ENCODE measurements at regions not wholly inside any gene's neighbourhood (a gene's known extent, or its start where the extent isn't known, plus 50 kb on each side); places are given as distances from the start of the nearest gene placed in this dataset.

- no peaks in the 10 kb centered on the region for H3K27me3 Mint-ChIP-seq (ENCODE audit: insufficient read depth, low read depth, poor library complexity)
- no peak for DNase-seq (ENCODE audit: low spot score)
- H3K27ac ChIP-seq (ENCODE audit: low read depth) = no peak overlapping the region
- no peaks in the 10 kb centered on the region for H3K9me3 Mint-ChIP-seq
- no peaks in the 10 kb centered on the region for H3F3A ChIP-seq (replicated peaks; ENCODE audit: low read depth)
- no peaks in the 10 kb centered on the region; the same call in 2 of the 3 replicates for H3K36me3 Mint-ChIP-seq (ENCODE audit: low read depth)
- H3K4me1 ChIP-seq (ENCODE audit: insufficient read depth) = no peaks in the 10 kb centered on the region
- H3K27ac Mint-ChIP-seq = no peak overlapping the region
- ATAC-seq = no peak
- H3K9me2 ChIP-seq (ENCODE audit: insufficient read depth) = peaks cover 4% of the 10 kb centered on the region; the same call in 1 of the 2 replicates
- H3K4me3 ChIP-seq = no peak overlapping the region
- H3K4me2 ChIP-seq = no peak overlapping the region
- no peak for TF ChIP-seq ZNF331 (CRISPR knock-in tag; IDR thresholded peaks at IDR 0.05; ENCODE audit: low read depth)
- H3K79me2 ChIP-seq (replicated peaks; ENCODE audit: insufficient read depth) = no peaks in the 10 kb centered on the region
- no peak overlapping the region for H2AFZ ChIP-seq
- peaks cover 16% of the 10 kb centered on the region for H3K4me1 Mint-ChIP-seq
- no peaks in the 10 kb centered on the region for H3K27me3 ChIP-seq (ENCODE audit: insufficient read depth)
- H3K36me3 ChIP-seq (ENCODE audit: insufficient read depth) = no peaks in the 10 kb centered on the region
- no peaks in the 10 kb centered on the region for H4K20me1 ChIP-seq (replicated peaks; ENCODE audit: insufficient read depth)
- no peak overlapping the region for H3K4me3 Mint-ChIP-seq
Observed at GRCh38 chr3:180092889-180093288, 56.2 kb upstream of the PEX5L start.

DNA sequence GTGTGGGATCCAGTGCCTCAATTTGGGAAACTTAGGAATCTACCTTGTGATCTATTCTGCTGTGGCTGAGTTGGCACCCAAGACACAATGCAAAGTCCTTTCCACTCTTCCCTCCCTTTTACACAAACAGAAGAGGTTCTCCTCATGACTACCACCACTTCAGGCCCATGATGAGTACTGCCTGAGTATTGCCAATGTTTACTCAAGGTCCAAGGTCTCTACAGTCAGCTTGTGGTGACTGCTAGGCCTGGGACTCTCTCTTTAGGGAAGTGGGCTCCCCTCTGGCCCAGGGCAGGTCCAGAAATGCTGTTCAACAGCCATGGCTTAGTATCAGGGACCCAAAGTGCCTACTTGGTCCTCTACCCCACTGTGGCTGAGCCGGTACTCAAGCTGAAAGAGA lies 56.8 kb upstream of the PEX5L start:
- Histone ChIP-seq H3K4me2 (no peak overlapping the region), H3K27ac (ENCODE audit: low read depth) (no peak overlapping the region), H3K4me1 (ENCODE audit: insufficient read depth) (no peaks in the 10 kb centered on the region), H3F3A (replicated peaks; ENCODE audit: low read depth) (no peaks in the 10 kb centered on the region), H3K36me3 (ENCODE audit: insufficient read depth) (no peaks in the 10 kb centered on the region), H3K4me3 (no peak overlapping the region), H3K9me2 (ENCODE audit: insufficient read depth) (peaks cover 4% of the 10 kb centered on the region; the same call in 1 of the 2 replicates), H3K79me2 (replicated peaks; ENCODE audit: insufficient read depth) (no peaks in the 10 kb centered on the region), H3K27me3 (ENCODE audit: insufficient read depth) (no peaks in the 10 kb centered on the region), H2AFZ (peak overlapping the region; percentile 54; the same call in 1 of the 2 replicates), H4K20me1 (replicated peaks; ENCODE audit: insufficient read depth) (no peaks in the 10 kb centered on the region)
- DNase-seq (ENCODE audit: low spot score) = no peak
- H3K27ac Mint-ChIP-seq = no peak overlapping the region
- H3K4me1 Mint-ChIP-seq = peaks cover 16% of the 10 kb centered on the region
- H3K27me3 Mint-ChIP-seq (ENCODE audit: insufficient read depth, low read depth, poor library complexity) = no peaks in the 10 kb centered on the region
- no peak for ATAC-seq
- H3K36me3 Mint-ChIP-seq (ENCODE audit: low read depth) = no peaks in the 10 kb centered on the region; the same call in 2 of the 3 replicates
- TF ChIP-seq, protein P1, sequence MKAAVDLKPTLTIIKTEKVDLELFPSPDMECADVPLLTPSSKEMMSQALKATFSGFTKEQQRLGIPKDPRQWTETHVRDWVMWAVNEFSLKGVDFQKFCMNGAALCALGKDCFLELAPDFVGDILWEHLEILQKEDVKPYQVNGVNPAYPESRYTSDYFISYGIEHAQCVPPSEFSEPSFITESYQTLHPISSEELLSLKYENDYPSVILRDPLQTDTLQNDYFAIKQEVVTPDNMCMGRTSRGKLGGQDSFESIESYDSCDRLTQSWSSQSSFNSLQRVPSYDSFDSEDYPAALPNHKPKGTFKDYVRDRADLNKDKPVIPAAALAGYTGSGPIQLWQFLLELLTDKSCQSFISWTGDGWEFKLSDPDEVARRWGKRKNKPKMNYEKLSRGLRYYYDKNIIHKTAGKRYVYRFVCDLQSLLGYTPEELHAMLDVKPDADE (IDR thresholded peaks at IDR 0.05) = no peak
- TF ChIP-seq POLR2AphosphoS5 (IDR thresholded peaks at IDR 0.05; ENCODE audit: low read depth) (no peak), EZH2phosphoT487 (IDR thresholded peaks at IDR 0.05; ENCODE audit: unreplicated experiment) (no peak), STAT1 (IDR thresholded peaks at IDR 0.05; ENCODE audit: unreplicated experiment) (no peak), JUNB (IDR thresholded peaks at IDR 0.05; ENCODE audit: unreplicated experiment) (no peak)
- no peak overlapping the region for H3K4me3 Mint-ChIP-seq
- H3K9me3 Mint-ChIP-seq = no peaks in the 10 kb centered on the region

DNA sequence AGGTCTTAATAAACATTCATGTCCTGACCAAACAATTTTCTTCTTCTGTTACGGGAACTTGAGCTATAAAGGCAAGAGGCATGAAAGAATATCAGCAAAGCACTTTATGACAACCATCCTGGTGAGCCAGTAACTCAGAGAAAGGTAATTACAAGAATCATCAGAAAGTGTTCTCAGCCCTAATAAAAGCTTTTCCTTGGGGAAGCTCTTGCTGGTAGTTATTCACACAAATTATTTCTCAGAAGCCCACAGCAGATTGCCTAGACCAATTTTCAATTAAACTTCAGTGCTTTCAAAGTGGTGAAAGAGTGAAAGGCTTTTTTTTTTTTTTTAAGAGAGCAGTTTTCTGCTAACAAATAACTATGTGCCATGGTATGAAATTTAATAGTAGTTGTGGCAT lies 60.9 kb upstream of the PEX5L start:
- H2AFZ ChIP-seq = no peak overlapping the region

More for the DNA sequence above, 60.9 kb upstream of the PEX5L start:
- no peaks in the 10 kb centered on the region for H4K20me1 ChIP-seq (replicated peaks; ENCODE audit: insufficient read depth)
- DNase-seq (ENCODE audit: low spot score) (no peak), ATAC-seq (no peak)
- H3K36me3 ChIP-seq (ENCODE audit: insufficient read depth) = no peaks in the 10 kb centered on the region
- H3K27ac ChIP-seq (ENCODE audit: low read depth) = no peak overlapping the region
- H3K4me3 ChIP-seq = no peak overlapping the region
- Mint-ChIP-seq H3K9me3 (no peaks in the 10 kb centered on the region), H3K4me1 (peaks cover 27% of the 10 kb centered on the region), H3K27ac (no peak overlapping the region), H3K4me3 (no peak overlapping the region), H3K27me3 (ENCODE audit: insufficient read depth, low read depth, poor library complexity) (no peaks in the 10 kb centered on the region), H3K36me3 (ENCODE audit: low read depth) (no peaks in the 10 kb centered on the region; the same call in 2 of the 3 replicates)
- H3K4me1 ChIP-seq (ENCODE audit: insufficient read depth) = no peaks in the 10 kb centered on the region
- H3K27me3 ChIP-seq (ENCODE audit: insufficient read depth) = no peaks in the 10 kb centered on the region
- no peaks in the 10 kb centered on the region for H3K79me2 ChIP-seq (replicated peaks; ENCODE audit: insufficient read depth)
- no peaks in the 10 kb centered on the region for H3F3A ChIP-seq (replicated peaks; ENCODE audit: low read depth)
- H3K4me2 ChIP-seq = no peak overlapping the region
- peaks cover 5% of the 10 kb centered on the region for H3K9me2 ChIP-seq (ENCODE audit: insufficient read depth)
- TF ChIP-seq JUNB (IDR thresholded peaks at IDR 0.05; ENCODE audit: unreplicated experiment) (no peak), NANOG (IDR thresholded peaks at IDR 0.05; ENCODE audit: borderline replicate concordance) (no peak), CREB1 (CRISPR knock-in tag; IDR thresholded peaks at IDR 0.05; ENCODE audit: low read depth) (no peak), ZNF114 (CRISPR knock-in tag; IDR thresholded peaks at IDR 0.05) (no peak)
- TF ChIP-seq, protein P2, sequence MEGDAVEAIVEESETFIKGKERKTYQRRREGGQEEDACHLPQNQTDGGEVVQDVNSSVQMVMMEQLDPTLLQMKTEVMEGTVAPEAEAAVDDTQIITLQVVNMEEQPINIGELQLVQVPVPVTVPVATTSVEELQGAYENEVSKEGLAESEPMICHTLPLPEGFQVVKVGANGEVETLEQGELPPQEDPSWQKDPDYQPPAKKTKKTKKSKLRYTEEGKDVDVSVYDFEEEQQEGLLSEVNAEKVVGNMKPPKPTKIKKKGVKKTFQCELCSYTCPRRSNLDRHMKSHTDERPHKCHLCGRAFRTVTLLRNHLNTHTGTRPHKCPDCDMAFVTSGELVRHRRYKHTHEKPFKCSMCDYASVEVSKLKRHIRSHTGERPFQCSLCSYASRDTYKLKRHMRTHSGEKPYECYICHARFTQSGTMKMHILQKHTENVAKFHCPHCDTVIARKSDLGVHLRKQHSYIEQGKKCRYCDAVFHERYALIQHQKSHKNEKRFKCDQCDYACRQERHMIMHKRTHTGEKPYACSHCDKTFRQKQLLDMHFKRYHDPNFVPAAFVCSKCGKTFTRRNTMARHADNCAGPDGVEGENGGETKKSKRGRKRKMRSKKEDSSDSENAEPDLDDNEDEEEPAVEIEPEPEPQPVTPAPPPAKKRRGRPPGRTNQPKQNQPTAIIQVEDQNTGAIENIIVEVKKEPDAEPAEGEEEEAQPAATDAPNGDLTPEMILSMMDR (conservative IDR thresholded peaks at IDR 0.05; ENCODE audit: low read depth in 2 of 2) = no peak

Data from GM23338 (cell line).